WTC11 (cell line): ENCODE measurements at regions not wholly inside any gene's neighbourhood (a gene's known extent, or its start where the extent isn't known, plus 50 kb on each side); places are given as distances from the start of the nearest gene placed in this dataset.

Experiments used
- ATAC-seq: fragments of 200-7000 bp; cut with Tn5 transposase; 2 replicates; pipeline ENCODE4 v1.10.0; 2021; ENCODE audit warnings: mild to moderate bottlenecking, moderate library complexity
- CTCF ChIA-PET: fragments of 300-600 bp; sonication (Branson Sonifier 250); formaldehyde crosslinking; loops from one replicate; lab custom pipeline; 2021; ENCODE audit warnings: antibody characterized with exemption; lab: Charles Lee
- POLR2A ChIA-PET: fragments of 350-600 bp; sonication (Branson Sonifier 250); formaldehyde crosslinking; loops from one replicate; lab custom pipeline; 2021; ENCODE audit warnings: antibody characterized with exemption; lab: Charles Lee
- DNase-seq: peaks from one replicate; pipeline ENCODE4 v3.0.0; 2021; ENCODE audit warnings: low spot score
- H3K27ac Mint-ChIP-seq: 2 replicates; pipeline ENCODE4 v1.8.0; 2021; ENCODE audit warnings: mixed read lengths
- H3K27me3 Mint-ChIP-seq: 2 replicates; pipeline ENCODE4 v1.8.0; 2021; ENCODE audit warnings: low read depth, mild to moderate bottlenecking, moderate library complexity, mixed read lengths
- H3K36me3 Mint-ChIP-seq: 2 replicates; pipeline ENCODE4 v1.8.0; 2021; ENCODE audit warnings: mixed read lengths
- H3K4me1 Mint-ChIP-seq: 2 replicates; pipeline ENCODE4 v1.8.0; 2022; ENCODE audit warnings: mixed read lengths
- H3K4me3 Mint-ChIP-seq: 2 replicates; pipeline ENCODE4 v1.8.0; 2021; ENCODE audit warnings: mild to moderate bottlenecking, moderate library complexity, mixed read lengths
- H3K9me3 Mint-ChIP-seq: 2 replicates; pipeline ENCODE4 v1.8.0; 2021; ENCODE audit warnings: mixed read lengths
- ARID4B ChIP-seq: sonication (generic); formaldehyde crosslinking; IDR thresholded peaks from 2 replicates; pipeline ENCODE4 v1.8.0; 2023; ENCODE audit warnings: missing genetic modification reagents, mild to moderate bottlenecking, borderline replicate concordance
- ATF2 ChIP-seq: sonication (generic); formaldehyde crosslinking; IDR thresholded peaks from 2 replicates; pipeline ENCODE4 v1.8.1; 2022; ENCODE audit warnings: low read depth, missing genetic modification reagents, borderline replicate concordance
- CBFB ChIP-seq: sonication (generic); formaldehyde crosslinking; IDR thresholded peaks from 2 replicates; pipeline ENCODE4 v1.8.1; 2022; ENCODE audit warnings: mild to moderate bottlenecking, low read depth, missing genetic modification reagents
- E2F5 ChIP-seq: sonication (generic); formaldehyde crosslinking; IDR thresholded peaks from 2 replicates; pipeline ENCODE4 v1.8.1; 2022; ENCODE audit warnings: mild to moderate bottlenecking, moderate library complexity, missing genetic modification reagents
- EMX1 ChIP-seq: fragments of 250-450 bp; sonication (Bioruptor Pico); IDR thresholded peaks from 2 replicates; pipeline ENCODE4 v1.8.0; 2021; ENCODE audit warnings: mild to moderate bottlenecking
- HMGXB4 ChIP-seq: sonication (generic); formaldehyde crosslinking; IDR thresholded peaks from 2 replicates; pipeline ENCODE4 v1.8.1; 2023; ENCODE audit warnings: mild to moderate bottlenecking, moderate library complexity, missing genetic modification reagents
- JUN ChIP-seq: sonication (generic); formaldehyde crosslinking; IDR thresholded peaks from 2 replicates; pipeline ENCODE4 v1.8.0; 2023; ENCODE audit warnings: mild to moderate bottlenecking, missing genetic modification reagents
- MLX ChIP-seq: sonication (generic); formaldehyde crosslinking; IDR thresholded peaks from 2 replicates; pipeline ENCODE4 v1.8.1; 2023; ENCODE audit warnings: mild to moderate bottlenecking, missing genetic modification reagents, moderate library complexity
- NFATC4 ChIP-seq: fragments of 250-450 bp; sonication (Bioruptor Pico); IDR thresholded peaks from 2 replicates; pipeline ENCODE4 v1.9.0; 2021; ENCODE audit warnings: mild to moderate bottlenecking
- NFYB ChIP-seq: sonication (generic); formaldehyde crosslinking; conservative IDR thresholded peaks from 2 replicates; pipeline ENCODE4 v1.8.0; 2022; ENCODE audit warnings: low read depth, missing genetic modification reagents
- NR2C2 ChIP-seq: sonication (generic); formaldehyde crosslinking; IDR thresholded peaks from 2 replicates; pipeline ENCODE4 v1.8.0; 2022; ENCODE audit warnings: mild to moderate bottlenecking, missing genetic modification reagents
- PRDM15 ChIP-seq: sonication (generic); formaldehyde crosslinking; IDR thresholded peaks from 2 replicates; pipeline ENCODE4 v1.8.0; 2022; ENCODE audit warnings: missing genetic modification reagents
- TCF7 ChIP-seq: sonication (generic); formaldehyde crosslinking; IDR thresholded peaks from 2 replicates; pipeline ENCODE4 v1.8.0; 2022; ENCODE audit warnings: mild to moderate bottlenecking, low read depth, missing genetic modification reagents, moderate library complexity
- ZMAT4 ChIP-seq: fragments of 250-450 bp; sonication (Bioruptor Pico); IDR thresholded peaks from 2 replicates; pipeline ENCODE4 v1.9.0; 2021; ENCODE audit warnings: mild to moderate bottlenecking
- ZNF232 ChIP-seq: sonication (generic); formaldehyde crosslinking; IDR thresholded peaks from 2 replicates; pipeline ENCODE4 v1.8.0; 2022; ENCODE audit warnings: mild to moderate bottlenecking, missing genetic modification reagents
- ZNF317 ChIP-seq: sonication (generic); formaldehyde crosslinking; IDR thresholded peaks from 2 replicates; pipeline ENCODE4 v1.8.1; 2023; ENCODE audit warnings: low read depth, mild to moderate bottlenecking, moderate library complexity, missing genetic modification reagents, borderline replicate concordance
- ZNF425 ChIP-seq: fragments of 250-450 bp; sonication (Bioruptor Pico); conservative IDR thresholded peaks from 2 replicates; pipeline ENCODE4 v1.9.0; 2021; ENCODE audit warnings: mild to moderate bottlenecking

GRCh38 chr17:34826332-34826731, 134.9 kb downstream of the CCT6B start:
- DNase-seq, result no peak
- CTCF ChIA-PET, result interaction anchor here (1.7 kb wide), 1 partner anchor 284 kb away, joined by 5 read pairs; no protein-coding TSS in a partner anchor

More at GRCh38 chr17:34826332-34826731, 134.9 kb downstream of the CCT6B start:
- Mint-ChIP-seq H3K4me1 (peaks cover 16% of the 10 kb centered on the region), H3K4me3 (no peak overlapping the region), H3K27ac (no peak overlapping the region), H3K9me3 (no peaks in the 10 kb centered on the region), H3K27me3 (peaks cover 17% of the 10 kb centered on the region), H3K36me3 (no peaks in the 10 kb centered on the region)
- POLR2A ChIA-PET, result no interaction called here
- TF ChIP-seq TCF7 (CRISPR knock-in tag) (no peak), CBFB (CRISPR knock-in tag) (no peak), ZNF425 (CRISPR knock-in tag) (no peak), NFATC4 (no peak), MLX (CRISPR knock-in tag) (no peak), NFYB (CRISPR knock-in tag) (no peak), E2F5 (CRISPR knock-in tag) (no peak), ATF2 (no peak), ARID4B (CRISPR knock-in tag) (no peak), PRDM15 (CRISPR knock-in tag) (no peak), ZMAT4 (no peak), HMGXB4 (CRISPR knock-in tag) (no peak), ZNF232 (CRISPR knock-in tag) (no peak), NR2C2 (CRISPR knock-in tag) (no peak), EMX1 (CRISPR knock-in tag) (no peak), ZNF317 (CRISPR knock-in tag) (no peak), JUN (CRISPR knock-in tag) (no peak)
- ATAC-seq, result no peak
